ENCODE measurements at regions not wholly inside any gene's neighbourhood (a gene's known extent, or its start where the extent isn't known, plus 50 kb on each side); places are given as distances from the start of the nearest gene placed in this dataset.

DNA sequence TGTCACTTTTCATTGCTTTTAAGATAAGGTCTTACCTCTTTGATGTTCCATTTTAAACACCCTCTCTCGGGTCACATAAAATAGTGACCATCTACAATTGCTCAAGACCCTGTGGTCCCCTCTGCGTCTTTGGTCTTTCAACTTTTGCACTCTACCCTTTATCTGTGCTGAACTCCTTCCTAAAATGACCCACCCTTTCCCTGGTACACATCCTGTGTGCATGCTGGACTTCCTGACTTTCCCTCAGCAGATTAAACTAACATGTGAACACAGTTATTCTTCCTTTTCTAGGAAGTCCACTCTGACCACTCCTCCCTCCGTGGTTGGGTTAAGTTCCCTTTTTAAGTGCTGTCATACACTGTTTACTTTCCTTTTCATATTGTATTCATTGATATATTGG is 414.2 kb downstream of the GABRB3 start:
- intact Hi-C loops (cut with DNase I; ENCODE audit: low total_unique reads) = no loop called here

DNA sequence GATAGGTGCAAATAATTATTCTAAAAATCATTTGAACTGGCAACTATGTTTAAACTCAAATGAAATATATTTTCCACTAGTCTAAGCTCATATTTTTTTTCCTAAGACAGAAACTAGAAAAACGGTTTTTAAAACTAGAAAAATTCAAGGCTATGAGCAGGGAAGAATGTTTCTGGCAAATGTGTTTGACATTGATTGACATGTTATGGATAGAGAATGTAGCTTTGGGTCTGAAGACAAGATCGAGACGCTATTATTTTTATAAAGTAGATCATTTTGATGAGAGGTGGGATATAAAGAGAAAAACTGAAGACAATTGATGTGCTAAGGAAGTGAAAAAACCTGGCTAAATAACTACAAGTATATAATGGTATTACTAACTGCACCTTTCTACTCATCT is 415.2 kb downstream of the GABRB3 start:
- no peak for DNase-seq
- Histone ChIP-seq H3K36me3 (no peaks in the 10 kb centered on the region), H3K9me3 (no peaks in the 10 kb centered on the region), H3K4me1 (no peaks in the 10 kb centered on the region), H3K27me3 (no peaks in the 10 kb centered on the region), H3K4me3 (no peak overlapping the region), H3K27ac (no peak overlapping the region)
- intact Hi-C loops (cut with DNase I; ENCODE audit: low total_unique reads) = no loop called here
- no peak for TF ChIP-seq CTCF (IDR thresholded peaks at IDR 0.05)

More for the DNA sequence above, 414.2 kb downstream of the GABRB3 start:
- Histone ChIP-seq H3K27me3 (no peaks in the 10 kb centered on the region), H3K4me1 (no peaks in the 10 kb centered on the region), H3K36me3 (no peaks in the 10 kb centered on the region), H3K27ac (no peak overlapping the region), H3K4me3 (no peak overlapping the region), H3K9me3 (no peaks in the 10 kb centered on the region)
- DNase-seq = no peak
- TF ChIP-seq CTCF (IDR thresholded peaks at IDR 0.05) = no peak

GRCh38 chr15:26355472-26356074 is 417.3 kb downstream of the GABRB3 start:
- no peaks in the 10 kb centered on the region for H3K36me3 ChIP-seq
- intact Hi-C loops (cut with DNase I; ENCODE audit: low total_unique reads) = no loop called here
- no peak overlapping the region for H3K27ac ChIP-seq
- no peak for DNase-seq
- no peak for TF ChIP-seq CTCF (IDR thresholded peaks at IDR 0.05)
- H3K27me3 ChIP-seq = no peaks in the 10 kb centered on the region
- no peak overlapping the region for H3K4me3 ChIP-seq
- H3K9me3 ChIP-seq = no peaks in the 10 kb centered on the region
- no peaks in the 10 kb centered on the region for H3K4me1 ChIP-seq

DNA sequence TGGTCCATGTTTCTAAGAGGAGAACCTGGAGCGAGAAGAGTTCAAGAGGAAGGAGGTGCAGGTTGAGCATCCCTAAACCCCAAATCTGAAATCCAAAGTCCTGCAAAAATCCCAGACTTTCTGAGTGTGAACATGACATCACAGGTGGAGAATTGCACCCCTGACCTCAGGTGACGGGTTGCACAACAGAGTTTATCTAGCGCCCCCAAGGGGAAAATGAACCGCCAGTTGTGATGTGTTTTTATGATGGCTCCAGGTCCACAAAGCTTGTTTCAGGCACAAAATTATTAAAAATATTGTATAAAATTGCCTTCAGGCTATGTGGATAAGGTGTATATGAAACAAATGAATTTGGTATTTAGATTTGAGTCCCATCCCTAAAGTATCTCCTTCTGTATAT is 420.0 kb downstream of the GABRB3 start:
- intact Hi-C loops (cut with DNase I; ENCODE audit: low total_unique reads) = no loop called here
- Histone ChIP-seq H3K9me3 (peaks cover 0 to 6% (median 0%) of the 10 kb centered on the region in 3 donors), H3K27ac (no peak overlapping the region), H3K36me3 (no peaks in the 10 kb centered on the region), H3K4me1 (no peaks in the 10 kb centered on the region), H3K4me3 (no peak overlapping the region), H3K27me3 (no peaks in the 10 kb centered on the region)
- no peak for DNase-seq
- no peak for TF ChIP-seq CTCF (IDR thresholded peaks at IDR 0.05)

DNA sequence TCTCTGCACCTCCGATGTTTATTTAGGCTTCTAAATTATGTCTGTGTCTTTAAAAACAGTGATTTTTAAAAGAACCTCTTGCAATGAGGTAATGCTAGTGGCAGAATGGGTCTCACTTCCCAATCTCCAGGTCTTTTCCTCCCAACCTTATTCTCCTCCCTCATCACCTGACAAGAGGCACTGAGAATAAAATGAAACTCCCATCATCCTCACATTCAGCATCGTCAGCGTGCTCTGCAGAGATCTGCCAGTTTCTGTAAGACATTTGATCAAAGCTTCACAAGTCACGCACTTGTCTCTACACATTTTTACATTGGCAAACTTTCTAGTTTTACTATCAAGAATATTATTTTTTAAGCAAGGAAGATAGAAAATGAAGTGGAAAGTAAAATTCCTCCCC is 420.5 kb downstream of the GABRB3 start:
- H3K27me3 ChIP-seq = no peaks in the 10 kb centered on the region
- no peaks in the 10 kb centered on the region for H3K36me3 ChIP-seq
- no peak for TF ChIP-seq CTCF (IDR thresholded peaks at IDR 0.05)
- H3K4me1 ChIP-seq = no peaks in the 10 kb centered on the region
- intact Hi-C loops (cut with DNase I; ENCODE audit: low total_unique reads) = no loop called here
- DNase-seq = no peak
- peaks cover 0 to 6% (median 0%) of the 10 kb centered on the region in 3 donors for H3K9me3 ChIP-seq
- no peak overlapping the region for H3K27ac ChIP-seq
- H3K4me3 ChIP-seq = no peak overlapping the region

GRCh38 chr15:26325495-26325894 is 447.4 kb downstream of the GABRB3 start:
- Histone ChIP-seq H3K9me3 (no peaks in the 10 kb centered on the region), H3K4me3 (no peak overlapping the region), H3K27ac (no peak overlapping the region), H3K4me1 (no peaks in the 10 kb centered on the region), H3K27me3 (no peaks in the 10 kb centered on the region), H3K36me3 (no peaks in the 10 kb centered on the region)
- TF ChIP-seq CTCF (IDR thresholded peaks at IDR 0.05) = no peak
- intact Hi-C loops (cut with DNase I; ENCODE audit: low total_unique reads) = no loop called here
- DNase-seq = no peak
